IPS-18a (cell line): ENCODE measurements at regions not wholly inside any gene's neighbourhood (a gene's known extent, or its start where the extent isn't known, plus 50 kb on each side); places are given as distances from the start of the nearest gene placed in this dataset.

Source experiments
- H3K27ac ChIP-seq: one replicate; pipeline ENCODE4 v1.5.1; 2013; ENCODE audit warnings: low read length
- H3K27me3 ChIP-seq: one replicate; pipeline ENCODE4 v1.6.1; 2013; ENCODE audit warnings: mild to moderate bottlenecking, low read length; ENCODE audit not compliant: control insufficient read depth, insufficient read depth
- H3K36me3 ChIP-seq: one replicate; pipeline ENCODE4 v1.6.1; 2013; ENCODE audit warnings: low read depth, low read length; ENCODE audit not compliant: control insufficient read depth
- H3K4me1 ChIP-seq: one replicate; pipeline ENCODE4 v1.6.1; 2013; ENCODE audit warnings: low read depth, low read length; ENCODE audit not compliant: control insufficient read depth
- H3K4me3 ChIP-seq: one replicate; pipeline ENCODE4 v1.5.1; 2013; ENCODE audit warnings: low read length
- H3K9ac ChIP-seq: one replicate; pipeline ENCODE4 v1.6.1; 2013; ENCODE audit warnings: mild to moderate bottlenecking, low read length, moderate library complexity
- H3K9me3 ChIP-seq: one replicate; pipeline ENCODE4 v1.6.1; 2013; ENCODE audit warnings: low read depth, low read length; ENCODE audit not compliant: control insufficient read depth

- Histone ChIP-seq H3K27ac (no peak overlapping the region), H3K4me3 (no peak overlapping the region), H3K36me3 (no peaks in the 10 kb centered on the region), H3K27me3 (no peaks in the 10 kb centered on the region), H3K4me1 (peaks cover 8% of the 10 kb centered on the region), H3K9me3 (no peaks in the 10 kb centered on the region), H3K9ac (no peak overlapping the region)
Observed at GRCh38 chr2:118791483-118791882, 56.0 kb downstream of the EN1 start.

GRCh38 chr2:118786746-118787145 lies 60.7 kb downstream of the EN1 start:
- H3K9me3 ChIP-seq: no peaks in the 10 kb centered on the region
- H3K36me3 ChIP-seq: no peaks in the 10 kb centered on the region
- H3K4me1 ChIP-seq: peaks cover 4% of the 10 kb centered on the region
- no peak overlapping the region for H3K27ac ChIP-seq
- no peaks in the 10 kb centered on the region for H3K27me3 ChIP-seq
- no peak overlapping the region for H3K9ac ChIP-seq
- no peak overlapping the region for H3K4me3 ChIP-seq

- Histone ChIP-seq H3K27me3 (no peaks in the 10 kb centered on the region), H3K27ac (no peak overlapping the region), H3K9ac (no peak overlapping the region), H3K9me3 (no peaks in the 10 kb centered on the region), H3K36me3 (no peaks in the 10 kb centered on the region), H3K4me1 (no peaks in the 10 kb centered on the region), H3K4me3 (no peak overlapping the region)
Observed at GRCh38 chr2:118784860-118785259, 62.6 kb downstream of the EN1 start.

DNA sequence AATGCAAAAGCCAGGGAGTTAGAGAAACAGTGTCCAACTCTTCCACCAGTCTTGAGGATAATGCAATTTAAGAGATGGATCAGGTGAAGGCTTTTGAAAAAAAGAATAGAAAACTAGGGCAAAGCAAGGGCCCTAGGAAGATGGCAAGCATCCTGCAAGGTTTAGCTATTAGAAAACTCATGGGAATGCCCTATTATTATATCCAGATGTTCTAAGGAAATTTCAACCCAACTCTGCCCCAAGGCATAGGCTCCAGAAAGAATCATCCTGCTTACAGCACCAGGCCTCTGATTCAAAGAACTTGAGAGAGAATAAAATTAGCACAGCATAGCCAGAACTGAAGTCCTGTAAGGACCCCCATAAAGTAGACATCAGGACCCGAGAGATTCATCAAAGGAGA lies 68.1 kb downstream of the EN1 start:
- no peaks in the 10 kb centered on the region for H3K4me1 ChIP-seq
- H3K27me3 ChIP-seq: peaks cover 24% of the 10 kb centered on the region
- H3K9ac ChIP-seq: no peak overlapping the region
- no peaks in the 10 kb centered on the region for H3K9me3 ChIP-seq
- H3K4me3 ChIP-seq: no peak overlapping the region
- H3K36me3 ChIP-seq: no peaks in the 10 kb centered on the region
- no peak overlapping the region for H3K27ac ChIP-seq

DNA sequence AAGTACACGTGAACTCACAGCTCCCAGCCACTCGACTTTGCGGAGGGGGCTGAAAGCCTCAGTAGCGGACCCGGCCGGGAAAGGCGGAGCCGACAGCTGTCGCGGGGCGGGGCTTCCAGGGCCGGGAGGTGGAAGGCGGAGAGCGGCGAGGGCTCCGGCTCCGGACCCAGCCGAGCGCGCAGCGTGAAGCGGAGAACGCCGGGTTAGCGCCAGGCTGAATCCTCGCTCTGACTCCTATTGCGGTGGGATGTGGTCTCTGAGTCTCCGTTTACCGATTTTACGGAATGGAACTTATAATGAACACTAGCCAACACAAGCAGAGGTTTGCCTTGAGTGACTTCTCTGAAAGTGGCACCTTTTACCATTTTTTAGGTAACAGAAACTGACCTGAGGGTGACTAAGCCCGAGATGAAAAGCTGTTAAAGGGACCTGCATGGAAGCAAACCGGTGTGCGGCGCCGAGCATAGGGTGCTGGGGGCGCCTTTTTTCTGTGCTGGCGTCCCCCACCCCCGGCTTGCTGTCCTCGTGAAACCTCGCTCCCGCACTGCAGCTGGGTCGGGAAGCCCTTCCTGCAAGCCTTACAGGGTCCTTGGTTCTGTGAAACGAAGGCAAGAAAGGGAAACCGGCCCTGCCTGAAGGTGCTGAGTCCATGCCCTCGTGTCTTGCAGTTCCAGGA lies 72.9 kb downstream of the EN1 start:
- Histone ChIP-seq H3K27ac (no peak overlapping the region), H3K4me1 (peaks cover 4% of the 10 kb centered on the region), H3K9ac (peak overlapping the region; percentile 26), H3K9me3 (no peaks in the 10 kb centered on the region), H3K27me3 (peaks cover 52% of the 10 kb centered on the region), H3K4me3 (peak overlapping the region; percentile 60), H3K36me3 (no peaks in the 10 kb centered on the region)

DNA sequence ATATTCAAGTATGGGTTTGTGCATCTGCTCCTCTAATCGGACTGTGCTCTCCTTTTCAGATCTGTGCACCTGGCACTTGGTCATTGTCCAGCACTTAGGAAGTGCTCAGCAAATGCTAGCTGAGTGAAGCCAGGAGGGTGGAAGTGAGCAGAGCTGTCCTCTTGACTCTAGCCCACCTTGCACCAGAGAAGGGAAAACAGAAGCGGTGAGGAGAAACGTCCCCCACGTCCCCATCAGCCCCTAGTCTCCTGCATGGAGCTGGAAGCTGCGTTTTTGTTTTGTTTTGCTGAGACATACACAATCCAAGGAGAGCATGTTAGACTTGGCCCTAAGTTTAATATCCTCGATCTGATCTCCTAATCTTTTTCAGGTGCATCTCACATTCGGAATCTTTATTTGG lies 73.6 kb downstream of the EN1 start:
- H3K27me3 ChIP-seq: peaks cover 52% of the 10 kb centered on the region
- no peaks in the 10 kb centered on the region for H3K36me3 ChIP-seq
- peaks cover 4% of the 10 kb centered on the region for H3K4me1 ChIP-seq
- peak overlapping the region; percentile 60 for H3K4me3 ChIP-seq
- no peak overlapping the region for H3K27ac ChIP-seq
- H3K9me3 ChIP-seq: no peaks in the 10 kb centered on the region
- H3K9ac ChIP-seq: no peak overlapping the region

DNA sequence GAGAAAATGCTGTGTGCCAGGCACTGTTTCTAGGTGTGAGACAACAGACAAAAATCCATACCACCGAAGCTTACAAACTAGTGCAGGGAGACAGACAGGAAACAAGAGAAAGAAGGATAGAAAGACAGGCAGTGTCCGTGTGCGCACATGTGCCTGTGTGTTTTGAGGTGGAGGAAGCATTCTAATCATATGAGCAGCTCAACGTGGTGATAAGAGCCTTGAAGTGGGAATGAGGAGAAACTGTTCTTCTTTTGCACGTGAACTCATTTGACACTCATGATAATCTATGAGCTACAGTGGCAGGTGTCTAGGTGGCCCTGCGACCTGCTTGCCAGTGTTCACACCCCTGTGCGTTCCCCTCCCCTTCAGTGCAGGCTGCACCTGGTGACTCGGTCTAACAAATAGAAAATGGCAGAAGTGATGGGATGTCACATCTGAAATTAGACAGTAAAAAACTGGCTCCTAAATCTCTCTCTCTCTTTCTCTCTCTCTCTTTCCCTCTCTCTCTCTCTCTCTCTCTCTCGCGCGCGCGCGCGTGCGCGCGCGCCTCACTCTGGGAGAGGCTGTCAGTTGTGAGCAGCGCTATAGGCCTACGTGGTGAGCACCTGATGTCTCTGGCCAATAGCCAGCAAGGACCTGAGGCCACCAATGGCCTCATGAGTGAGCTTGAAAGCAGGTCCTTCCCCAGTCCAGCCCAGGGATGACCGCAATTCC lies 74.8 kb downstream of the EN1 start:
- Histone ChIP-seq H3K27ac (no peak overlapping the region), H3K9me3 (no peaks in the 10 kb centered on the region), H3K4me3 (no peak overlapping the region), H3K27me3 (peaks cover 52% of the 10 kb centered on the region), H3K36me3 (no peaks in the 10 kb centered on the region), H3K9ac (no peak overlapping the region), H3K4me1 (peaks cover 4% of the 10 kb centered on the region)

DNA sequence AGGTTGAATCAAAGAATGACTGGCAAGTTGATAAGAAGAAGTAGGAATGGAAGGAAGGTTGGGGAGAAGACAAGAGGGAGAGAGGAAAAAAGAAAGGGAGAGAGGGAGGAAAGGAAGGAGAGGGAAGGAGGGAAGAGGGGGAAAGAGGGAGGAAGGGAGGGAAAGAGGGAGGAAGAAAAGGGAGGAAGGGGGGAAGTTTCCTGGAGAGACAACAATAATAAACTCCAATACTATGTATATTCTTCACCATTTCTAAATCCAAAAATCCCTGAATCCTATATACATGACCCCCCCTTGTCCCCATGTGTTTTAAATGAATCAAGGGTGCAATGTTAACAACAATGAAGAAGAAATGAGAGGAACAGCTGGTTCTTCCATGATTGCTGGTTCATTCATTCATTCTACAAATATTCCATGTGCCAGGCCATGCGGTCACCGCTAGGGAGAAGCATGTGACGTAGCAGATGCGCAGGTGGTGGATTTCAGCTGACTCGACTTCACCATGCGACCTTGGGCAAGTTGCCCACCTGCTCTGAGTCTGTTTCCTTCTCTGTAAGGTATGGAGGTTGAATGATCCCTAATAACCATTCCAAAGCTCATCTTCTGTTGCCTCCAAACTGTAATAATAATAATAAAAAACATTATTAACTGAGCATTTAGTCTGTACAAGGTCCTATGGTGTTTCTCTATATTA lies 77.6 kb downstream of the EN1 start:
- Histone ChIP-seq H3K4me1 (peaks cover 4% of the 10 kb centered on the region), H3K27ac (no peak overlapping the region), H3K4me3 (no peak overlapping the region), H3K9me3 (no peaks in the 10 kb centered on the region), H3K36me3 (no peaks in the 10 kb centered on the region), H3K9ac (no peak overlapping the region), H3K27me3 (peaks cover 51% of the 10 kb centered on the region)

DNA sequence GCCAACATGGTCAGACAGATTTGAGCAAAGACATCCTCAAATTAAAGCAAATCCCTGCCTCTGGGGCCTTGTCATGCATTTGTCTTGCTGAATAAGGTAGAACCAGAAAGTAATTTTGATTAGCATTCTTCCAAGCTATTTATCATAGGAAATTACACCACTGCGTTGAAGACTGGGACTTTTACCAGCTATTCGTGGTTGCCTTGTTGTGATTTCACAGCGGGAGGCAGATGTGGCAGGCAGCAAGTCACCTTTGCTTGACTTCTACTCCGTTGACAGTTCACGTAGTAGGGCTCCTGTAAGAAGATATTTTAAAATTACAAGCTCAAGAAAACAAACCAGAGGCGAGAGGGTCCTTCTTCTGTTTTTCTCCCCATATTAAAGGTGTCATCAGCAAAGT lies 80.6 kb downstream of the EN1 start:
- Histone ChIP-seq H3K27me3 (peaks cover 44% of the 10 kb centered on the region), H3K4me1 (peaks cover 4% of the 10 kb centered on the region), H3K36me3 (no peaks in the 10 kb centered on the region), H3K27ac (no peak overlapping the region), H3K4me3 (no peak overlapping the region), H3K9me3 (no peaks in the 10 kb centered on the region), H3K9ac (no peak overlapping the region)

DNA sequence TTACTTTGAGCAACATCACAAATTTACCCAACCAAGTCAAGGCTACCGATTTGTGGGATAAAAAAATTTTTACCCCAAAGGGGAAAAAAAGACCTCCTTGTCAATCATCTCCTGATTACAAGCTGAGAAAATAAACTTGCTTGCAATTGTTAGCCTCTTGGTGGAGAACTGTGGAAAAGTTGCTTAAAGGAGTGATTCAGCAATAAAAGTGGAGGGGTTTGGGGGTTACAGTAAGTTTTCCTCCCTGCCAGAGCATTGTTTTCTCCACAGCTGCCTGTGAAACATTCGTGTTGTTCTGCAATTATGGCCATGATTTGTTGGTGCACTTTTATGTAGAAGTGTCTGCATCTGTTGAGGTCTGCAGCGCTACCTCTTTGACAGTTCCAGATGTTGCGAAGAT lies 82.6 kb downstream of the EN1 start:
- peaks cover 4% of the 10 kb centered on the region for H3K4me1 ChIP-seq
- peaks cover 40% of the 10 kb centered on the region for H3K27me3 ChIP-seq
- H3K36me3 ChIP-seq: no peaks in the 10 kb centered on the region
- no peaks in the 10 kb centered on the region for H3K9me3 ChIP-seq
- no peak overlapping the region for H3K27ac ChIP-seq
- H3K9ac ChIP-seq: no peak overlapping the region
- H3K4me3 ChIP-seq: no peak overlapping the region

- Histone ChIP-seq H3K4me3 (no peak overlapping the region), H3K27me3 (peaks cover 40% of the 10 kb centered on the region), H3K9ac (no peak overlapping the region), H3K9me3 (no peaks in the 10 kb centered on the region), H3K27ac (no peak overlapping the region), H3K36me3 (no peaks in the 10 kb centered on the region), H3K4me1 (peaks cover 4% of the 10 kb centered on the region)
Observed at GRCh38 chr2:118763797-118764196, 83.7 kb downstream of the EN1 start.
